HEK293 (cell line): ENCODE measurements at regions not wholly inside any gene's neighbourhood (a gene's known extent, or its start where the extent isn't known, plus 50 kb on each side); places are given as distances from the start of the nearest gene placed in this dataset.

Experiments used
- CTCF ChIP-seq: fragments of 450-650 bp; formaldehyde crosslinking; IDR thresholded peaks from 2 replicates; pipeline ENCODE4 v1.5.1; 2016; ENCODE audit warnings: missing biosample characterization, missing genetic modification characterization
- FEZF1 ChIP-seq: fragments of 450-650 bp; formaldehyde crosslinking; IDR thresholded peaks from 2 replicates; pipeline ENCODE4 v1.5.1; 2016; ENCODE audit warnings: missing biosample characterization, missing genetic modification characterization
- GLIS2 ChIP-seq: fragments of 450-650 bp; formaldehyde crosslinking; IDR thresholded peaks from 2 replicates; pipeline ENCODE4 v1.5.1; 2016; ENCODE audit warnings: missing biosample characterization, missing genetic modification characterization
- HOXD13 ChIP-seq: sonication (generic); formaldehyde crosslinking; IDR thresholded peaks from 2 replicates; pipeline ENCODE4 v1.8.0; 2022; ENCODE audit warnings: missing genetic modification reagents, borderline replicate concordance
- IKZF3 ChIP-seq: fragments of 450-650 bp; IDR thresholded peaks from 2 replicates; pipeline ENCODE4 v1.5.0; 2018; ENCODE audit warnings: missing biosample characterization, mild to moderate bottlenecking, missing genetic modification characterization, moderate library complexity
- KLF1 ChIP-seq: fragments of 450-650 bp; formaldehyde crosslinking; IDR thresholded peaks from 2 replicates; pipeline ENCODE4 v1.5.1; 2016; ENCODE audit warnings: missing biosample characterization, missing genetic modification characterization
- KLF7 ChIP-seq: fragments of 450-650 bp; formaldehyde crosslinking; IDR thresholded peaks from 2 replicates; pipeline ENCODE4 v1.5.1; 2016; ENCODE audit warnings: missing biosample characterization, missing genetic modification characterization, borderline replicate concordance
- KLF8 ChIP-seq: fragments of 450-650 bp; formaldehyde crosslinking; IDR thresholded peaks from 2 replicates; pipeline ENCODE4 v1.5.1; 2016; ENCODE audit warnings: missing biosample characterization, missing genetic modification characterization
- SCRT1 ChIP-seq: fragments of 450-650 bp; formaldehyde crosslinking; IDR thresholded peaks from 2 replicates; pipeline ENCODE4 v1.5.1; 2016; ENCODE audit warnings: missing biosample characterization, missing genetic modification characterization, borderline replicate concordance
- SCRT2 ChIP-seq: fragments of 450-650 bp; formaldehyde crosslinking; IDR thresholded peaks from 2 replicates; pipeline ENCODE4 v1.5.1; 2016; ENCODE audit warnings: missing biosample characterization, missing genetic modification characterization
- SP7 ChIP-seq: fragments of 450-650 bp; formaldehyde crosslinking; IDR thresholded peaks from 2 replicates; pipeline ENCODE4 v1.5.1; 2016; ENCODE audit warnings: missing biosample characterization, missing genetic modification characterization
- TCF7L2 ChIP-seq: IDR thresholded peaks from 2 replicates; pipeline ENCODE4 v1.6.1; 2011; ENCODE audit warnings: low read depth, mild to moderate bottlenecking, inconsistent platforms, low read length, moderate library complexity, borderline replicate concordance
- TSHZ1 ChIP-seq: fragments of 450-650 bp; formaldehyde crosslinking; IDR thresholded peaks from 2 replicates; pipeline ENCODE4 v1.5.1; 2016; ENCODE audit warnings: missing biosample characterization, missing genetic modification characterization, borderline replicate concordance
- YY2 ChIP-seq: fragments of 450-650 bp; formaldehyde crosslinking; IDR thresholded peaks from 2 replicates; pipeline ENCODE4 v1.5.1; 2016; ENCODE audit warnings: missing biosample characterization, missing genetic modification characterization
- ZBTB17 ChIP-seq: fragments of 450-650 bp; formaldehyde crosslinking; IDR thresholded peaks from 2 replicates; pipeline ENCODE4 v1.5.1; 2016; ENCODE audit warnings: missing biosample characterization, missing genetic modification characterization
- ZBTB48 ChIP-seq: fragments of 450-650 bp; formaldehyde crosslinking; IDR thresholded peaks from 2 replicates; pipeline ENCODE4 v1.5.1; 2016; ENCODE audit warnings: missing biosample characterization, missing genetic modification characterization
- ZIC2 ChIP-seq: fragments of 450-650 bp; formaldehyde crosslinking; IDR thresholded peaks from 2 replicates; pipeline ENCODE4 v1.5.1; 2016; ENCODE audit warnings: missing biosample characterization, missing genetic modification characterization
- ZNF157 ChIP-seq: fragments of 450-650 bp; formaldehyde crosslinking; IDR thresholded peaks from 2 replicates; pipeline ENCODE4 v1.5.1; 2016; ENCODE audit warnings: missing biosample characterization, missing genetic modification characterization
- ZNF169 ChIP-seq: fragments of 450-650 bp; formaldehyde crosslinking; IDR thresholded peaks from 2 replicates; pipeline ENCODE4 v1.5.1; 2016; ENCODE audit warnings: missing biosample characterization, missing genetic modification characterization
- ZNF18 ChIP-seq: fragments of 450-650 bp; formaldehyde crosslinking; IDR thresholded peaks from 2 replicates; pipeline ENCODE4 v1.5.1; 2016; ENCODE audit warnings: missing biosample characterization, missing genetic modification characterization
- ZNF24 ChIP-seq: fragments of 450-650 bp; formaldehyde crosslinking; IDR thresholded peaks from 2 replicates; pipeline ENCODE4 v1.5.1; 2016; ENCODE audit warnings: missing biosample characterization, missing genetic modification characterization
- ZNF292 ChIP-seq: fragments of 450-650 bp; formaldehyde crosslinking; IDR thresholded peaks from 2 replicates; pipeline ENCODE4 v1.5.1; 2016; ENCODE audit warnings: low read depth, missing biosample characterization, missing genetic modification characterization, borderline replicate concordance
- ZNF335 ChIP-seq: fragments of 450-650 bp; formaldehyde crosslinking; conservative IDR thresholded peaks from 2 replicates; pipeline ENCODE4 v1.5.1; 2016; ENCODE audit warnings: missing biosample characterization, missing genetic modification characterization
- ZNF350 ChIP-seq: fragments of 450-650 bp; formaldehyde crosslinking; IDR thresholded peaks from 2 replicates; pipeline ENCODE4 v1.5.0; 2017; ENCODE audit warnings: missing biosample characterization, mild to moderate bottlenecking, missing genetic modification characterization
- ZNF366 ChIP-seq: fragments of 450-650 bp; formaldehyde crosslinking; conservative IDR thresholded peaks from 2 replicates; pipeline ENCODE4 v1.5.1; 2016; ENCODE audit warnings: missing biosample characterization, missing genetic modification characterization
- ZNF423 ChIP-seq: fragments of 450-650 bp; formaldehyde crosslinking; IDR thresholded peaks from 2 replicates; pipeline ENCODE4 v1.5.1; 2016; ENCODE audit warnings: missing biosample characterization, missing genetic modification characterization
- ZNF426 ChIP-seq: fragments of 450-650 bp; formaldehyde crosslinking; IDR thresholded peaks from 2 replicates; pipeline ENCODE4 v1.5.1; 2017; ENCODE audit warnings: missing biosample characterization, missing genetic modification characterization, mild to moderate bottlenecking, inconsistent platforms, moderate library complexity
- ZNF530 ChIP-seq: fragments of 450-650 bp; formaldehyde crosslinking; IDR thresholded peaks from 2 replicates; pipeline ENCODE4 v1.5.1; 2016; ENCODE audit warnings: low read depth, missing biosample characterization, missing genetic modification characterization
- ZNF558 ChIP-seq: fragments of 450-650 bp; formaldehyde crosslinking; IDR thresholded peaks from 2 replicates; pipeline ENCODE4 v1.5.1; 2016; ENCODE audit warnings: missing biosample characterization, missing genetic modification characterization
- ZNF580 ChIP-seq: fragments of 450-650 bp; formaldehyde crosslinking; IDR thresholded peaks from 2 replicates; pipeline ENCODE4 v1.5.1; 2016; ENCODE audit warnings: missing biosample characterization, missing genetic modification characterization
- ZNF701 ChIP-seq: fragments of 450-650 bp; formaldehyde crosslinking; IDR thresholded peaks from 2 replicates; pipeline ENCODE4 v1.5.1; 2016; ENCODE audit warnings: missing biosample characterization, missing genetic modification characterization
- ZNF843 ChIP-seq: fragments of 450-650 bp; formaldehyde crosslinking; IDR thresholded peaks from 2 replicates; pipeline ENCODE4 v1.5.1; 2016; ENCODE audit warnings: missing biosample characterization, missing genetic modification characterization
- ZSCAN30 ChIP-seq: fragments of 450-650 bp; IDR thresholded peaks from 2 replicates; pipeline ENCODE4 v1.5.1; 2018; ENCODE audit warnings: missing biosample characterization, mild to moderate bottlenecking, missing genetic modification characterization, moderate library complexity
- ZXDB ChIP-seq: fragments of 450-650 bp; formaldehyde crosslinking; IDR thresholded peaks from 2 replicates; pipeline ENCODE4 v1.5.1; 2016; ENCODE audit warnings: missing biosample characterization, missing genetic modification characterization

- TF ChIP-seq IKZF3 (peak; percentile 53; the same call in 1 of the 2 replicates), ZNF426 (no peak), KLF8 (tag by site-specific recombination) (peak; percentile 62; the same call in 1 of the 2 replicates), ZNF701 (tag by site-specific recombination) (no peak), ZBTB17 (0 out of 2 replicates have a peak, but pooled peaks have one; percentile 14), ZNF335 (tag by site-specific recombination) (peak; percentile 4; the same call in 1 of the 2 replicates), ZNF558 (tag by site-specific recombination) (0 out of 2 replicates have a peak, but pooled peaks have one; percentile 13), FEZF1 (tag by site-specific recombination) (peak; percentile 66), KLF7 (tag by site-specific recombination) (peak; percentile 54; the same call in 1 of the 2 replicates), TSHZ1 (tag by site-specific recombination) (peak; percentile 66; the same call in 1 of the 2 replicates), ZNF350 (tag by site-specific recombination) (no peak), YY2 (tag by site-specific recombination) (0 out of 2 replicates have a peak, but pooled peaks have one; percentile 33), ZIC2 (tag by site-specific recombination) (peak; percentile 95), TCF7L2 (peak; percentile 98), ZXDB (peak; percentile 74), GLIS2 (tag by site-specific recombination) (peak; percentile 31; the same call in 1 of the 2 replicates), CTCF (tag by site-specific recombination) (0 out of 2 replicates have a peak, but pooled peaks have one; percentile 20), ZNF24 (tag by site-specific recombination) (0 out of 2 replicates have a peak, but pooled peaks have one; percentile 42), SP7 (tag by site-specific recombination) (peak; percentile 68), SCRT2 (peak; percentile 89), HOXD13 (CRISPR knock-in tag) (peak; percentile 57; the same call in 1 of the 2 replicates), ZNF18 (tag by site-specific recombination) (peak; percentile 54; the same call in 1 of the 2 replicates), ZNF366 (tag by site-specific recombination) (0 out of 2 replicates have a peak, but pooled peaks have one; percentile 23), ZNF530 (tag by site-specific recombination) (no peak), ZSCAN30 (0 out of 2 replicates have a peak, but pooled peaks have one; percentile 42), ZNF423 (peak; percentile 49; the same call in 1 of the 2 replicates), ZNF292 (tag by site-specific recombination) (no peak), SCRT1 (tag by site-specific recombination) (peak; percentile 64), ZNF157 (tag by site-specific recombination) (no peak), ZBTB48 (tag by site-specific recombination) (peak; percentile 52; the same call in 1 of the 2 replicates), ZNF580 (tag by site-specific recombination) (0 out of 2 replicates have a peak, but pooled peaks have one; percentile 28), ZNF169 (tag by site-specific recombination) (no peak), ZNF843 (tag by site-specific recombination) (peak; percentile 74), KLF1 (tag by site-specific recombination) (peak; percentile 43; the same call in 1 of the 2 replicates)
Measured at GRCh38 chr14:58772794-58773620, 135.2 kb downstream of the DACT1 start (continued).
